Neural crest cell (in vitro differentiated cells): ENCODE measurements at regions not wholly inside any gene's neighbourhood (a gene's known extent, or its start where the extent isn't known, plus 50 kb on each side); places are given as distances from the start of the nearest gene placed in this dataset.

Experiments
- DNase-seq: peaks from one replicate; pipeline ENCODE4 v3.0.0; 2021; ENCODE audit warnings: low read depth, mixed read lengths, low spot score
- H3K27ac Mint-ChIP-seq: one replicate; pipeline ENCODE4 v1.8.0; 2021; ENCODE audit warnings: mild to moderate bottlenecking, mixed read lengths; ENCODE audit not compliant: unreplicated experiment
- H3K27me3 Mint-ChIP-seq: 2 replicates; pipeline ENCODE4 v1.8.0; 2021; ENCODE audit warnings: low read depth, mild to moderate bottlenecking, mixed read lengths
- H3K36me3 Mint-ChIP-seq: 2 replicates; pipeline ENCODE4 v1.8.0; 2021; ENCODE audit warnings: low read depth, mild to moderate bottlenecking, mixed read lengths
- H3K4me1 Mint-ChIP-seq: 2 replicates; pipeline ENCODE4 v1.8.0; 2021; ENCODE audit warnings: mixed read lengths
- H3K4me3 Mint-ChIP-seq: one replicate; pipeline ENCODE4 v1.8.0; 2021; ENCODE audit warnings: mild to moderate bottlenecking, mixed read lengths
- H3K9me3 Mint-ChIP-seq: 2 replicates; pipeline ENCODE4 v1.8.0; 2021; ENCODE audit warnings: mixed read lengths
- TF ChIP-seq, protein P1 (sequence below): fragments of 200-600 bp; sonication (generic); conservative IDR thresholded peaks from 2 replicates; pipeline ENCODE4 v1.5.0; 2021; ENCODE audit warnings: antibody characterized with exemption, mild to moderate bottlenecking

GRCh38 chr14:86310148-86310547 lies 780.2 kb downstream of the FLRT2 start:
- no peaks in the 10 kb centered on the region for H3K9me3 Mint-ChIP-seq
- H3K36me3 Mint-ChIP-seq, result no peaks in the 10 kb centered on the region
- no peaks in the 10 kb centered on the region for H3K4me1 Mint-ChIP-seq
- H3K4me3 Mint-ChIP-seq, result no peak overlapping the region
- TF ChIP-seq, protein P1, sequence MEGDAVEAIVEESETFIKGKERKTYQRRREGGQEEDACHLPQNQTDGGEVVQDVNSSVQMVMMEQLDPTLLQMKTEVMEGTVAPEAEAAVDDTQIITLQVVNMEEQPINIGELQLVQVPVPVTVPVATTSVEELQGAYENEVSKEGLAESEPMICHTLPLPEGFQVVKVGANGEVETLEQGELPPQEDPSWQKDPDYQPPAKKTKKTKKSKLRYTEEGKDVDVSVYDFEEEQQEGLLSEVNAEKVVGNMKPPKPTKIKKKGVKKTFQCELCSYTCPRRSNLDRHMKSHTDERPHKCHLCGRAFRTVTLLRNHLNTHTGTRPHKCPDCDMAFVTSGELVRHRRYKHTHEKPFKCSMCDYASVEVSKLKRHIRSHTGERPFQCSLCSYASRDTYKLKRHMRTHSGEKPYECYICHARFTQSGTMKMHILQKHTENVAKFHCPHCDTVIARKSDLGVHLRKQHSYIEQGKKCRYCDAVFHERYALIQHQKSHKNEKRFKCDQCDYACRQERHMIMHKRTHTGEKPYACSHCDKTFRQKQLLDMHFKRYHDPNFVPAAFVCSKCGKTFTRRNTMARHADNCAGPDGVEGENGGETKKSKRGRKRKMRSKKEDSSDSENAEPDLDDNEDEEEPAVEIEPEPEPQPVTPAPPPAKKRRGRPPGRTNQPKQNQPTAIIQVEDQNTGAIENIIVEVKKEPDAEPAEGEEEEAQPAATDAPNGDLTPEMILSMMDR, result no peak
- no peaks in the 10 kb centered on the region for H3K27me3 Mint-ChIP-seq
- H3K27ac Mint-ChIP-seq, result no peak overlapping the region
- DNase-seq, result no peak

DNA sequence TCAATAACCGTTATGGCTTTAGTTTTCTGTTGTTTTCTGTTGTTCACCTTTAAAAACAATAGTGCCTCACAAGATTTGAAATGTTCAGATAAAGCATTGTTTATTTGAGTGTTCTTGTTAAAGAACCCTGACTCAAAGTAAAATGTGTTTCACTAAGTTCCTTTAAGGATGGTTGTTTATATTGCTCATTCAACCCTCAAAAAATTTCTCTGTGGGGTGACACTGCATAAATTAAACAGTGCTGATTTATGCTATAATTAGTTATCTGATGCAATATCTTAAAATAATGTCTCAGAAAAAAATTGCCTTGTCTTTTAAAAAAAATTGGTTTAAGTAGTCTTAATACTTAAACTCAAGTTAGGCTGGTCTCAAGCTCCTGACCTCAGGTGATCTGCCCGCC lies 775.1 kb downstream of the FLRT2 start:
- H3K27ac Mint-ChIP-seq, result no peak overlapping the region
- no peaks in the 10 kb centered on the region for H3K9me3 Mint-ChIP-seq
- no peaks in the 10 kb centered on the region for H3K27me3 Mint-ChIP-seq
- H3K4me3 Mint-ChIP-seq, result no peak overlapping the region
- no peaks in the 10 kb centered on the region for H3K36me3 Mint-ChIP-seq
- H3K4me1 Mint-ChIP-seq, result peaks cover 2% of the 10 kb centered on the region
- TF ChIP-seq, protein P1, result no peak
- no peak for DNase-seq

- H3K4me1 Mint-ChIP-seq, result peaks cover 14% of the 10 kb centered on the region
- no peak for DNase-seq
These were observed 770.0 kb downstream of the FLRT2 start for GRCh38 chr14:86299994-86300393.

GRCh38 chr14:86296173-86296572 lies 766.2 kb downstream of the FLRT2 start:
- peaks cover 14% of the 10 kb centered on the region for H3K4me1 Mint-ChIP-seq
- no peak for DNase-seq
- peaks cover 5% of the 10 kb centered on the region for H3K9me3 Mint-ChIP-seq
- peaks cover 2% of the 10 kb centered on the region for H3K36me3 Mint-ChIP-seq
- no peak overlapping the region for H3K4me3 Mint-ChIP-seq
- TF ChIP-seq, protein P1, result no peak
- H3K27ac Mint-ChIP-seq, result no peak overlapping the region
- no peaks in the 10 kb centered on the region for H3K27me3 Mint-ChIP-seq

More at GRCh38 chr14:86299994-86300393, 770.0 kb downstream of the FLRT2 start:
- Mint-ChIP-seq H3K27ac (no peak overlapping the region), H3K27me3 (no peaks in the 10 kb centered on the region), H3K4me3 (no peak overlapping the region), H3K36me3 (peaks cover 2% of the 10 kb centered on the region), H3K9me3 (peaks cover 5% of the 10 kb centered on the region)
- TF ChIP-seq, protein P1, result no peak

GRCh38 chr14:86288336-86288735 lies 758.4 kb downstream of the FLRT2 start:
- no peaks in the 10 kb centered on the region for H3K36me3 Mint-ChIP-seq
- H3K4me1 Mint-ChIP-seq, result no peaks in the 10 kb centered on the region
- no peak overlapping the region for H3K27ac Mint-ChIP-seq
- H3K27me3 Mint-ChIP-seq, result peaks cover 6% of the 10 kb centered on the region
- no peak for DNase-seq
- TF ChIP-seq, protein P1, result no peak
- no peak overlapping the region for H3K4me3 Mint-ChIP-seq
- H3K9me3 Mint-ChIP-seq, result no peaks in the 10 kb centered on the region

GRCh38 chr14:86279405-86279804 lies 749.5 kb downstream of the FLRT2 start:
- H3K9me3 Mint-ChIP-seq, result peaks cover 7% of the 10 kb centered on the region
- no peaks in the 10 kb centered on the region for H3K4me1 Mint-ChIP-seq
- no peak overlapping the region for H3K4me3 Mint-ChIP-seq
- TF ChIP-seq, protein P1, result no peak
- no peak for DNase-seq
- H3K27me3 Mint-ChIP-seq, result no peaks in the 10 kb centered on the region
- no peak overlapping the region for H3K27ac Mint-ChIP-seq
- H3K36me3 Mint-ChIP-seq, result no peaks in the 10 kb centered on the region
